Stomach (tissue), 8 donors: ENCODE measurements at regions not wholly inside any gene's neighbourhood (a gene's known extent, or its start where the extent isn't known, plus 50 kb on each side); places are given as distances from the start of the nearest gene placed in this dataset.
"Not testable (repeated sequence)": the region's sequence is repeated elsewhere in the genome, so short reads cannot be mapped to it uniquely, and the experiment has no call there.

Experiments used
- DNase-seq, 2 donors: peaks; one replicate each; pipeline versions ENCODE4 v3.0.0 to v3.0.0-alpha.2; 2013 to 2019
- H3K27ac ChIP-seq, 5 donors: fragments of 200-600 bp in 4 of 5; sonication (generic) in 4 of 5; one replicate each; pipeline ENCODE4 v1.5.1; 2013 to 2019; ENCODE audit warnings: mild to moderate bottlenecking in 1 of 5, moderate library complexity in 1 of 5
- H3K27me3 ChIP-seq, 3 donors: fragments of 200-600 bp; sonication (generic); one replicate each; pipeline ENCODE4 v1.5.1; 2017 to 2019; ENCODE audit warnings: mixed run types in 1 of 3
- H3K36me3 ChIP-seq, 4 donors: fragments of 200-600 bp; sonication (generic); 1 replicate in 3 of 4; 2 replicates in 1 of 4; pipeline ENCODE4 v1.5.1; 2016 to 2019
- H3K4me1 ChIP-seq, 4 donors: fragments of 200-600 bp; sonication (generic); one replicate each; pipeline ENCODE4 v1.5.1; 2016 to 2019
- H3K4me3 ChIP-seq, 4 donors: fragments of 200-600 bp; sonication (generic) in 3 of 4; one replicate each; pipeline ENCODE4 v1.5.1; 2016 to 2019; ENCODE audit warnings: mild to moderate bottlenecking in 1 of 4
- H3K9me3 ChIP-seq, 4 donors: fragments of 200-600 bp; sonication (generic); one replicate each; pipeline ENCODE4 v1.5.1; 2016 to 2019
- CTCF ChIP-seq, 7 experiments: fragments of 450-650 bp in 4 of 7; fragments of 200-600 bp in 3 of 7; sonication (generic) in 3 of 7; IDR thresholded peaks; one replicate each; pipeline ENCODE4 v1.5.1; 2016 to 2019; ENCODE audit warnings: antibody characterized with exemption in 7 of 7, control low read depth in 2 of 7, mild to moderate bottlenecking in 1 of 7
- EP300 ChIP-seq: sonication (generic); formaldehyde crosslinking; IDR thresholded peaks from one replicate; pipeline ENCODE4 v1.6.1; 2017; ENCODE audit warnings: antibody characterized with exemption
- POLR2A ChIP-seq, 4 donors: fragments of 450-650 bp; IDR thresholded peaks; one replicate each; pipeline ENCODE4 v1.6.1; 2016; ENCODE audit warnings: antibody characterized with exemption in 4 of 4, control low read depth in 2 of 4, mild to moderate bottlenecking in 1 of 4, moderate library complexity in 1 of 4
- POLR2AphosphoS5 ChIP-seq, 3 donors: sonication (generic); formaldehyde crosslinking; IDR thresholded peaks; one replicate each; pipeline ENCODE4 v1.6.1; 2016; ENCODE audit warnings: antibody characterized with exemption in 3 of 3
- WGBS, 5 donors: extraction: QIAGEN DNeasy Blood & Tissue Kit in 3 of 5; methylation state at CpG; one replicate each; pipeline versions ENCODE4 v1.1.5 to v1.1.7; 2013 to 2018; 5-methylcytosine and 5-hydroxymethylcytosine counted together
- intact Hi-C: fragments of 100-400 bp; cut with DNase I; formaldehyde crosslinking; loops from one replicate; pipeline ENCODE4 v1.15.1; 2023; ENCODE audit warnings: low total_unique reads
- donor health status: healthy with polysubstance abuse.
- donor health status: Bipolar disorder and iron deficiency.
- donor health status: healthy.

- H3K9me3 ChIP-seq = no peaks in the 10 kb centered on the region
- intact Hi-C loops = no loop called here
- no peaks in the 10 kb centered on the region for H3K27me3 ChIP-seq
- no peak for TF ChIP-seq POLR2AphosphoS5 (IDR thresholded peaks at IDR 0.05)
- TF ChIP-seq POLR2A (IDR thresholded peaks at IDR 0.05) = no peak
- no peak for TF ChIP-seq EP300
- TF ChIP-seq CTCF (IDR thresholded peaks at IDR 0.05) = no peak
- H3K4me1 ChIP-seq = peaks cover 10 to 24% (median 16%) of the 10 kb centered on the region in 4 donors
- no peaks in the 10 kb centered on the region for H3K36me3 ChIP-seq
- H3K27ac ChIP-seq = no peak overlapping the region
- no peak overlapping the region for H3K4me3 ChIP-seq
- DNase-seq = no peak
Measured at GRCh38 chr20:10114598-10114997, 79.8 kb downstream of the ANKEF1 start.

GRCh38 chr20:10115021-10115420 is 80.2 kb downstream of the ANKEF1 start:
- intact Hi-C loops = no loop called here
- WGBS, 5 donors = 71 to 93% (median 75%) methylated on average over 1 of the region's 1 CpG
- Histone ChIP-seq H3K36me3 (no peaks in the 10 kb centered on the region), H3K4me1 (peaks cover 10 to 21% (median 16%) of the 10 kb centered on the region in 4 donors), H3K9me3 (no peaks in the 10 kb centered on the region), H3K4me3 (no peak overlapping the region), H3K27me3 (no peaks in the 10 kb centered on the region), H3K27ac (no peak overlapping the region)
- no peak for TF ChIP-seq CTCF (IDR thresholded peaks at IDR 0.05)
- TF ChIP-seq POLR2AphosphoS5 (IDR thresholded peaks at IDR 0.05) = no peak
- no peak for DNase-seq

- no peaks in the 10 kb centered on the region for H3K27me3 ChIP-seq
- H3K27ac ChIP-seq = no peak overlapping the region
- no peaks in the 10 kb centered on the region for H3K4me1 ChIP-seq
- WGBS, 5 donors = 70 to 87% (median 81%) methylated on average over 3 of the region's 3 CpGs
- no peak for DNase-seq
- no peak overlapping the region for H3K4me3 ChIP-seq
- TF ChIP-seq CTCF (IDR thresholded peaks at IDR 0.05) = no peak
- no peak for TF ChIP-seq POLR2AphosphoS5 (IDR thresholded peaks at IDR 0.05)
- TF ChIP-seq EP300 = no peak
- no peak for TF ChIP-seq POLR2A (IDR thresholded peaks at IDR 0.05)
- peaks cover 0 to 8% (median 7%) of the 10 kb centered on the region in 4 donors for H3K9me3 ChIP-seq
- H3K36me3 ChIP-seq = no peaks in the 10 kb centered on the region
- intact Hi-C loops = no loop called here
Measured at GRCh38 chr20:10119336-10119735, 84.5 kb downstream of the ANKEF1 start.

- 93 to 97% (median 95%) methylated on average over 3 of the region's 3 CpGs for WGBS, 5 donors
- peaks cover 0 to 23% (median 18%) of the 10 kb centered on the region in 4 donors for H3K9me3 ChIP-seq
- intact Hi-C loops, H3K36me3 ChIP-seq, H3K4me1 ChIP-seq, H3K27me3 ChIP-seq, DNase-seq, H3K27ac ChIP-seq, H3K4me3 ChIP-seq: not testable (repeated sequence)
Measured at GRCh38 chr20:10124883-10125282, 90.1 kb downstream of the ANKEF1 start.

- Histone ChIP-seq H3K9me3 (peaks cover 0 to 23% (median 18%) of the 10 kb centered on the region in 4 donors), H3K36me3 (no peaks in the 10 kb centered on the region), H3K27ac (no peak overlapping the region), H3K27me3 (no peaks in the 10 kb centered on the region), H3K4me1 (no peaks in the 10 kb centered on the region), H3K4me3 (no peak overlapping the region)
- WGBS, 5 donors = 38 to 62% (median 56%) methylated on average over 1 of the region's 1 CpG
- intact Hi-C loops = no loop called here
- no peak for DNase-seq
- TF ChIP-seq CTCF (IDR thresholded peaks at IDR 0.05) = no peak
- TF ChIP-seq POLR2A (IDR thresholded peaks at IDR 0.05) = no peak
- TF ChIP-seq POLR2AphosphoS5 (IDR thresholded peaks at IDR 0.05) = no peak
- TF ChIP-seq EP300 = no peak
Measured at GRCh38 chr20:10125757-10126156, 91.0 kb downstream of the ANKEF1 start.
